NCI-H524 (cell line): ENCODE measurements at regions not wholly inside any gene's neighbourhood (a gene's known extent, or its start where the extent isn't known, plus 50 kb on each side); places are given as distances from the start of the nearest gene placed in this dataset.
"Not testable (repeated sequence)": the region's sequence is repeated elsewhere in the genome, so short reads cannot be mapped to it uniquely, and the experiment has no call there.

ENCODE experiments used
- DNase-seq, 2 experiments: peaks; one replicate each; lab custom pipeline; 2025; lab: John Stamatoyannopoulos, UW

DNA sequence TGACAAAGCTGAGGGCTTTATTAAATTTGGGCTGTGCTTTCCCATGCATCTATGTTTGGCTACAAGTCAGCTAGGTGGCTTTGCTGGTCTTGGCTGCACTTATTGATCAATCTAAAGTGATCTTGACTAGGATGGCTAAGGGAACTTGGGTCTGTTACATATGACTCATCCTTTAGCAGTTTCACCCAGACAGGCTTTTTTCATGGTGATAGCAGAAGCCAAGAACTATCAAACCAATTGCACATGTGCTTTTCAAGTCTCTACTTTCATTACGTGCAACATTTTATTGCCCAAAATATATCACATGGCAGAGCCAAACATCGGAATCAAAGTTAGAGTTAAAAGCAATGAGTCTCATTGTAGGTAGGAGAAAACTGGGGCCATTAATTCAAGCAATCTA, 626.3 kb downstream of the TENT5A start:
- DNase-seq, result no peak

DNA sequence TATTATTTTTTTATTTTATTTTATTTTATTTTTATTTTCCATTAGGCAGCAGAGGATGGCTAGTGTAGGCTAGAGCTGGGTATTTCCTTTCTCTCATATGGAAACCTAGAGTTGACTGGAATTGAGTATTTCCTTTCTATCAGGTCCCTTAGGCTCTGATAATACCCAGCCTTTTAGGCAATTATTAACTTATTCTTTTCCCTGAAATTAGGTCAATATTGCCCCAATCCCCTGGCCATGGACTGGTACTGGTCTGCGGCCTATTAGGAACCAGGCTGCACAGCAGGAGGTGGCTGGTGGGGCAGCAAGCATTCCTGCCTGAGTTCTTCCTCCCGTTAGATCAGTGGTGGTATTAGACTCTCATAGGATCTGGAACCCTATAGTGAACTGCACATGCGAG, 632.2 kb downstream of the TENT5A start:
- DNase-seq, result no peak

DNA sequence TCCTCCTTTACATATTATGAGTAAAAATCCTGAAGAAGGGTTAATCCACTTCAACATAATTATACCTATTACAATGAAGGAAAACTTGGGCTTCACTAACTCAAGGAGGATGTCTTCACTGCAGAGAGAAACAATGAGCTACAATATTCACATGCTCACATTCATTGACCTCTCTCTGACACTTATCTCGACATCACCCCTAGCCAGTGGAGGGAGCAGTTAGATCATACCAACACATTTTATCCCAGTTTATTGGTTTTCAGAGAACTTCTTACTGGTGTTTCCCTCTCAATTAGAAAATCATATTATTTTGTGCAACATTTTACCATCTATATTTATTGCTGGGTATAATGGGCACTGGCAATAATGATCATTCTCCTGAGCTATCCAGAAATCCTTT, 646.5 kb downstream of the TENT5A start:
- DNase-seq, result no peak

DNA sequence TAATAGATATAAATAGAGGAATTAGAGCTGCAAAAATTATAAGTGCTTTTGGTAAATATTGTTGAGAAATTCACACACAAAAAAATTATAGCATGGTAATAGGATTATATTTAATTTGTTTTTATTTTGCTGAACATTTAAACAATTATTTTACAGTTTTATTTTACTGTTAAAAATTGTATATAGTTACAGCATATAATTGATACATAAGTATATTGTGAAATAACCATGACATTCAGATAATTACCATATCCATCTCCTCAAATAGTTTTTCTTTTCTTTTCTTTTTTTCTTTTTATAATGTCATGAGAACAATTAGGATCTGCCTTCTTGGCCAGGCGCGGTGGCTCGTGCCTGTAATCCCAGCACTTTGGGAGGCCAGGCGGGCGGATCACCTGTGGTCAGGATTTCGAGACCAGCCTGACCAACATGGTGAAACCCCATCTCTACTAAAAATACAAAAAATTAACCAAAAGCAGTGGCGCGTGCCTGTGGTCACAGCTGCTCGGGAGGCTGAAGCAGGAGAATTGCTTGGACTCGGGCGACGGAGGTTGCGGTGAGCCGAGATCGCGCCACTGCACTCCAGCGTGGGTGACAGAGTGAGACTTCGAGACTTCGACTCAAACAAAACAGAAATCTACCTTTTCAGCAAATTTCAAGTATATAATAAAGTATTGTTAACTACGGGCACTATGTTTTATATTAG, 654.2 kb downstream of the TENT5A start:
- DNase-seq, result no peak

DNA sequence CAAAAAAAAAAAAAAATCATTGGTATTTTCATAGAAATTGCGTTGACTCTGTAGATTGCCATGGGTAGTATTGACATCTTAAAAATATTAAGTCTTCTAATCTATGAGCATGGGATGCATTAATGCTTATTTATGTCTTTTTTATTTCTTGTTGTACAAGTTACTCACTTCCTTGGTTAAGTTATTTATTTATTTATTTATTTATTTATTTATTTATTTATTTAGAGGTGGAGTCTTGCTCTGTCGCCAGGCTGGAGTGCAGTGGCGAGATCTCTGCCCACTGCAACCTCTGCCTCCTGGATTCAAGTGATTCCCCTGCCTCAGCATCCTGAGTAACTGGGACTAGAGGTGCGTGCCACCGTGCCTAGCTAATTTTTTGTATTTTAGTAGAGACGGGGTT, 656.0 kb downstream of the TENT5A start:
- not testable (repeated sequence) for DNase-seq

DNA sequence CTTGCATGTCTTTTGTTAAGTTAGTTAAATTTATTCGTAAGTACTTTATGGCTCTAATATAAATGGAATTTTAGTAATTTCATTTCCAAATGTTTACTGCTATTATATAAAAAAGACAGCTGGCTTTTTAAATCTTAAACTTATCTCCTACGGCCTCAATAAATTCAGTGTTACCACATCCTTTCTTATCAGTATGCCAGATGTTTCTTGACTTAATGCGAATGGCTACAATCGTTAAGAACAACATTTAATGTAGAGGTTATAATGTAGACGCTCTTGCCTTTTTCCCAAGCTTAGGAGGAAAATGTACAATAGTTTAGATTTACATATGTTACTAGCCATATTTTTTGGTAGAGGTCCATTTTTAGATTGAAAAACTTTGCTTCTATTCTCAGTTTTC, 659.4 kb downstream of the TENT5A start:
- no peak for DNase-seq

DNA sequence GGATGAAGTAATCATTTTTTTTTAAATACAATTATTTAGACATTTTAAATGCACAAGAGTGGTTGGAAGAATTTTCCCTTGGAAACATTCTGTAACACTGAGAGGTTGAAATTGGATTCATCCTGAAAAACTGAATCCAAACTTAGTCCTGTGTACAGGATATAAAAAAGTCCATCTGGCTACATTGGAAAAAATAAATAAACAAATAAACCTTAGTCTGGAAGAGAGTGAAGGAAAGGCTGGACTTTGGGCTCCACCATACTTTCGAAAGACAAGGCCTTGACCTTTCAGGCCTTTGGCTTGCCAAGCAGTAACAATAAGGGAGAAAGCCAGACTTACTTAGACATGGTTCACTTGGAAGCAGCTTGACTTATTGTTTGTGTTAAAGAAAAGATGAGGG, 664.3 kb downstream of the TENT5A start:
- DNase-seq, result no peak

DNA sequence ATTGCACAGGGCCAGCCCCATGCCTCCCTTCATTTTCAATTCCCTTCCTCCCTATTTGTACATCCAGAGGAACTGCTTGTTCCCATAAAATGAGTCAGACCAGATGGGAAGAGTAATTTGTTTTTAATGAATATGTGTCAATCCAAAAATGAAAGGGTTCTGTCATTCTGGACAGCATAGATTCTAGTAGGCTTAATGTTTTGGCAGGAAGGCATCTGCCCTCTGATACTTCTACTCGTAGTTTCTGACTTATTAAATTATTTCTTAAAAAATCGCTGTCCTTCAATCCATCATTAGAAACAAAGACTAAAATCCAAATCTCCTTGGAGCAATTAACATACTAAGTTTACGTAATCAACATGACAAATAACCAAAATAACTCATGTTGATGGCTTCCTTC, 665.5 kb downstream of the TENT5A start:
- no peak for DNase-seq

DNA sequence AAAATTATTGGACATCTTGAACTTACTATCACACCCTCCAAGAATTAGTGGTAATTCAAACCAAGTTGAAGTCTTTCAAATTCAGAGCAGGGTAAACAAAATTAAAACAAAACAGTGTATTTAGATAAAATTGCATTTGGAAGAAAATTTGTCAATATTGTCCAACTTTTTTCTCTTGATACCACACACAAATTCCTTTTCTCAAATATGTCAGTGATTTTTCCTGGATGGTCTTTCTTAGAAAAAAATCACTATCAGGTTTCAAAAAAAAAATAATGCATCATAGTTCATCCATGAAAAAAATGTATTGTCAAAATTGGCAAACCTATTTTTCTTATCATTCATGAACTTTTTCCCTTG, 667.1 kb downstream of the TENT5A start:
- DNase-seq, result no peak

DNA sequence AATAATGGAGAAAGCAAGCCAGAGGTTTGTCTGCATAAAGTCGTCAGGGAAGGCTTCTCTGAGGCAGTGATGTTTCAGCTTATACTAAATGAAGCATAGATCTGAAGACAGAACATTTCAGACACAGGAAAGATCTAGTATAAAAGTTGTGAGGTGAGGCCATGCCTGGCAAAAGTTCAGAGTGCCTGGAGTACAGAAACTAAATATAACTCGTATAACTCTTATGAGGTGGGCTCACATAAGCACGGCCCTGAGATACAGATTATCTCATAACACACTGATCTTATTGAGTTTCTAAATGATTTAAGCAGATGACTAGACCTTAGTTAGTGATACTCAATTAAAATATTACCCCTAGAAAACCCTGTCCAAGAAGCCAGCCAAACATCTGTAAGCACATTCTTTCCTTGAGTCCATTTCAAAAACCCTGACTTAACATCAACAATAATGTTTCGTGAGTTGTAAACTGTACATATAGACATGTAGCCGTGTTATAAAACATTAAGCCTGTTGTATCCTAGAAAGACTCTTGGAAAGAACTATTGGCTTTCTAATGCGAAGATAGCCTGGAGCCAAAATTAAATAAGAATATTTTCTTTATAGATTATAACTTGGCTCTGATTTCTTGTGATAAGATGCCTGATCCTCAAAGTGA, 667.6 kb downstream of the TENT5A start:
- no peak for DNase-seq

DNA sequence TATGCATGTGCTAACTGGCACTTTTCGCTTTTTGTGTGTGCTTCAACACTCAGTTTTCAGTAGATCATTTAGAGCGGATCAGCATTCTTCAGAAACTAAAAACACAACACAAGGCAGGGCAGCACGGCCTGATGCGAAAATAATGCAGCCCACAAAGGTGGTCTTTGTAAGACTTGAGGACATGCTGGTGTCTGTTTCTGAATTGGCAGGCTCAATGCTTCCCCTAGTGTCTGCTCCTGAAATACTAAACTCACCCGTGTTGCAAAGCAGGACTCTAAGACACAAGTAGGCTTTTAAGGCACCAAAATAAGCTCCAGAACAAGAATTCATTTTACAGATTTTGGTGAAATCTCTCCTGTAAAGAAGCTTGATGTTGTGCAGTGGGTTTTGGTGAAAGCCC, 676.5 kb downstream of the TENT5A start:
- DNase-seq, result peak; percentile 0 to 42

DNA sequence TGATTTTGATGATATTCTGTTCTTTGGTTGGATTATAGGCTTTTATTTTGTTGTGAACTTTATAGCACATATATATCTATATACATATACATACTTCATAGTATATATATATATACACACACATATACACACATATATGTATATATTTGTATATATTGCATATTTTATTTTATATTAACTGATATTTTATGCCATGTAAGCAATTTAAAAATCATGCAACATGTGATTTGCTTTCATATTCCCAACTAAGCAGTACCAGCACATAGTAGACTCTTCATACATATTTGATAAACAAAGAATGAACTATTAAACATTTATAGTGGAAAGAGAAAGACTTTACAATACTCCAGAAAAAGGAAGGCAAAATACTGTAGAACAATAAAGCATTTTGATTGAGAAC, 679.2 kb downstream of the TENT5A start:
- no peak for DNase-seq

DNA sequence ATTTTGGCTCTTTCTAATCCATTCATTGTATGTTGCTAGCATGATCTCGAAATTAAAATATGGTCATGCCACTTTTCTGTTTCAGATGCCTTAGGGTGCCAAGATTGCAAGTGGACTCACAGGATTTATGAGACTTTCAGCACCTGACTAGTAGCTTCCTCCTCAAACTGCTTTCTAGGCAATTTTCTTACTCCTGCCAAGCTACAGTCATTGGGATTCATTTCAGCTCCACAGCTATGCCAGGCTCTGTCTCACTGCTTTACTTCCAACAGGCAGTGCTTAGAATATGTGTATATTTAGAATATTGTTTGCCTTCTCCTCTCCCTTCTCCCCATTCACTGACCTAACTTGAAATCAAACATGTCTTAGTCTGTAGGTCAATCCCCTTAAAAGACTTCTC, 681.4 kb downstream of the TENT5A start:
- DNase-seq, result no peak

DNA sequence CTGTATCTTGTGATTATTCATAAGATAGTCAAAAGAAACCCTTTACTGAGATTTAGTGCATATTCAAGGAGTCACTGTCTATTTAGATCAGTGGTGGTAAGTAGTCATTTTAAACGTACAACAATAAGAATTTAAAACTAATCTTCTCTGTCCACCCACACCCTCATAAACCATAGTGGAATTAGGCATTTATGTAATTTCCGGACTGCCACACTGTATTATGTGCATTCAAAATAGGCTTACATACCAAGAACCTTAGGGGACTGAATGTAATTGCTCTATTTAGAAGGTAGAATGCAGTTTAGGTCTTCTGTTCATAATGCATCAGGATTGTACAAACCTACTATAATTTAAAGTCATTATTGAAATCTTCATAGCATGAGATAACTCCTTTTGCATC, 685.4 kb downstream of the TENT5A start:
- DNase-seq, result no peak

DNA sequence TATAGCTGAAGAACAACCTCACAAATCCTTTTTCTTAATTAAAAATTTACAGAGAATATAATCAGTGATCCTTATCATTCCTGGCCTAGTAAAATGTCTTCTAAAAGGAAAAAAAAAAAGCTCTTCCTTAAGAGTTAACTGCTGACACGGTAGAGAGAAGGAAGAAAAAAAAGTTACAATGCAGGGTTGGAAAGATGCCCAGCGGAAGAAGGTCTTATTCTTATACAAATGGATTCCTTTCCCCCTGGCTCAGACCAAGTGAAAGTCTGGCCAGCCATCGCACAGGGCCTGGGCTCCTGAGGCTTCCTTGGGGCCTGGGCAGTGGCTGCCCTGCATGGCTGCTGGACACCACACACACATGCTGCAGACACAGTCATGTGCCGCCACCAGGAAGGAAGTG, 688.6 kb downstream of the TENT5A start:
- no peak for DNase-seq

DNA sequence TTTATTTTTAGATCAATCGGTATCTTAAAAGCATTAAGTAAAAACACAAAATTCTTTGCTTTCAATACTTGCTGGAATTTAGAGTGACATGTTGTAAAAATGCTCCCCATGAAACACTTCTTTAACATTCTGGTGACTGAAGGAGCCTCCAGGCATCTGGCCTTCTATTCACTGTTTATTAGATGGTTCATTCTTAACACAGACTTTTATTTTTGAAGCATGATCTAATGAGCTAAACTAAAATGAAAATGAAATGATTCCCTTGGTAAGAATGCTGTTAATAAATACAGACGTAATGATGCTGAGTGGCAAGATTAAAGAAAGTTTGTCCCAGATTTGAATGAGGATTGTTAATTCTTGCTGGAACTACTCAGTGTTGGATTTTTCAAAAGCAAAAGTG, 698.4 kb downstream of the TENT5A start:
- DNase-seq, result no peak

DNA sequence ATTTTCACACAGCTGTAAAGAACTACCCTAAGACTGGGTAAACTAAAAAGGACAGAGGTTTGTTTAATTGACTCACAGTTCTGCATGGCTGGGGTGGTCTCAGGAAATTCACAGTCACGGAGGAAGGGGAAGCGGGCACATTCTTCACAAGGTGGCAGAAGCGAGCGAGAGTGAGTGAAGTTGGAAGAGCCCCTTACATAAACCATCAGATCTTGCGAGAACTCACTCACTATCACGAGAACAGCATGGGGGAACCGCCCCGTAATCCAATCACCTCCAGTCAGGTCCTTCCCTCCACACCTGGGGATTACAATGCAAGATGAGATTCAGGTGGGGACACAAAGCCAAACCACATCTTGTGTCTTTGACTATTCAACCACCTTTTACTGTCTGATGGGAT, 700.5 kb downstream of the TENT5A start:
- no peak for DNase-seq

DNA sequence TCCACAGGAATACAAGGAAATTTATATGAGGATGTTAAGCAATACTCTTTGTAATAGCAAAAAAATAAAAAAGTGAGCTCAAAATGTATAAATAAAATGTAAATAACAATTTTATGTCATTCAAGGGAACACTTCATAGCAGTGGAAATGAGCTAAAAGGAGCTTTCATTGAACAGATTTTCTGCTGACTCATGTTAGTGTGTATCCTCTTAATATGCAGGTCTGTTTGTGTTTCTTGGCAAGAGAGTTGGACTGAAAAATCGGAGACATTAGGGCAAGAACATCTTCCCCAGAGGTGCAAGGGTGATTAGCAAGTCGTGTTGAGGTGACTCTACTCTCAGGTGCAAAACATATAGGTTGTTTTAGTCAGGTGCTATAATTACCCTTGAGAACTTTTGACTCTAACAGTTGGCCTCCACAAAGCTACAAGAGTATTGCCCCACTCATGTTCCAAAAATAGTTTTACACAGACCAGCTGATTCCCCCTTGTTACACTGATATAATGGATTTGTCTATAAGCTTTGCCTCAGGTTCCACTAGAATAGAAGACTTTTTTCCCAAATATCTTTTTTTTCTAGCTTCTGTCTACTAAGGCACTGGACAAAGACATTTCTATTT, 702.9 kb downstream of the TENT5A start:
- DNase-seq, result no peak

DNA sequence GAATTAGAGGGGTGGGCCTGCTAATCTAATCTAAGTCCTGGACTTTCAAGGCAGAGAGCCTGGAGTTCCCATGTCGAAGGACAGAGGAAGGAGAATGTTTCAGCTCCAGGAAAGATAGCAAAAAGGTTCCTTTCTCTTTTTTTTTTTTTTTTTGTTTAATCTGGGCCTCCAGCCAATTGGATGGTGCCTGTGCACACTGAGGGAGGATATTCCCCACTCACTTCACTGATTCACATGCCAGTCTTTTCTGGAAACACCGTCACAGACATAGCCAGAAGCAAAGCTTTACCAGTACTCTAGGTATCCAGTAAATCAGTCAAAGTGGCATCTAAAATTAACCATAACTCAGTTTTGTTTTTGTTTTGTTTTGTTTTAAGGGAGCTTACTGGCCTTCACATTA, 721.1 kb downstream of the TENT5A start:
- no peak for DNase-seq

DNA sequence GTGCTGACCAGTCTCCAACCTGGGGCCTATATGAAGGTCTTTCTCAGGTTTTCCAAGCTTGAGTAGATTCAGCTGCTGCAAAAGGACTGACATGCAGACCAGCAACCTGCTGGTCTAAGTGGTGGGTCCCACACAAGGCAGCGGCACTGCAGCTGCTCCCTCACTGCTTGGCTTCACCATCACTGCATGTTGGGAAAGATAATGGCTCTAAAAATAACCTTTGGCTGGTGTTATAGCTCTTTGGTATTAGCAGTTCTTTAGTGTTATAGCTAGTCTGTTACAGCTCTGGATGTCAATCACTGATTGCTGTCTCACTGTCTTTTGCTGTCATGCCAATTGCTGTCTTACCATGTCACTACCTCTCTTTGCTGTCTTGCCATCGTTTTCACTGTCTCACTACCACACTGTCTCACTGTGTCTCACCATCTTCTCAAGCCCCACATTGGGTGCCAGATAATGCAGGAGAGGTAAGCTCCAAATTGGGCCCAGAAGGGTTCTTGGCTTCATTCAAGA, 726.4 kb downstream of the TENT5A start:
- DNase-seq, result no peak

DNA sequence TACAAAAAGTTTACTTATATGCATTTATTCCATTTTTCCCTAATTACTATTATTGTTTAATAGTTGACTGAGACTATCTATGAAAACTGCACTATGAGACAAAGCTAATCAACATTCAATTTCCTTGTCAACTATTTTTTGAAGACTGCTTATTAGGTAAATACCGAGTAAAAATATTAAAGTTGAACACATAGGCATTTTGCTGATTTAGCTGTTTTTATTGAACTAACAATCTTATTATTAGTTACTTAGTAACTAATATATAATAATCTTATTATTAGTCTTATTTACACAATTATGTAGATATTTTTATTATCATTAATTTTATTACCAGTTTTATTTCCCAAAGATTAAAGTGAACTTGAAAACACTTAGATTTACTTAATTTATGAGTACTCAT, 728.8 kb downstream of the TENT5A start:
- DNase-seq, result no peak

DNA sequence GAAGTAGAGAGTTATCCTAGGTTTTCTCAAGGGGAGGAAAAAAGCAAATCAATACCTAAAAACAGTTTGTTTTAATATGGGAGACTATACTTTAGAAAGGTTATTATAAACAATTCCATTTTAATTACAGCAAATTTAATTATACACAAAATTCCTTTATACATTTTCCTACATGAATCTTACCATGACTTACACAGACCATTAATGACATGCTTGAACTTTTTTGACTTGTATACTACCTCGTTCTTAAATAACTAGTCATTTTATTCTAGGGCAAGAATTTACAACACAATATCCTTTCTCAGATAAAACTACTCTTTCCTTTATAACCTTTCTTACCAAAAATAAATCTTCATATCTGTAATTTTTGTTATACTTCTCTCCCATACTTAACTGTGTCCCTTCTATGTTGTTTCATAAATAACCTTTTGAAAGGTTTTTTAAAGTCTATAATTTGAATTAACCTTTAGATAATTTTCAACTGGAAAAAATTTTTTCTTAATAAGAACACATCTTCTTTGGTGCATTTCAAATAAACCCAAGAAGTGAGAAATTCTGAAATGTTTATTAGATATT, 729.4 kb downstream of the TENT5A start:
- DNase-seq, result no peak

DNA sequence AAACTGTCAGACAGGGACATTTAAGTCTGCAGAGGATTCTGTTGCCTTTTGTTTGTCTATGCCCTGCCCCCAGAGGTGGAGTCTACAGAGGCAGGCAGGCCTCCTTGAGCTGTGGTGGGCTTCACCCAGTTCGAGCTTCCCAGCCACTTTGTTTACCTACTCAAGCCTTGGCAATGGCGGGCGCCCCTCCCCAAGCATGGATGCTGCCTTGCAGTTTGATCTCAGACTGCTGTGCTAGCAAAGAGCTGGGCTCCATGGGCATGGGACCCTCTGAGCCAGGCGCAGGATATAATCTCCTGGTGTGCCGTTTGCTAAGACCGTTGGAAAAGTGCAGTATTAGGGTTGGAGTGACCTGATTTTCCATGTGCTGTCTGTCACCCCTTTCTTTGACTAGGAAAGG, 734.9 kb downstream of the TENT5A start:
- DNase-seq, result not testable (repeated sequence)
